CD4-positive, alpha-beta T cell treated with Interleukin-12 subunit alpha and Interleukin-12 subunit beta, for 1 hour (primary cell): ENCODE measurements at regions not wholly inside any gene's neighbourhood (a gene's known extent, or its start where the extent isn't known, plus 50 kb on each side); places are given as distances from the start of the nearest gene placed in this dataset.
"Not testable (repeated sequence)": the region's sequence is repeated elsewhere in the genome, so short reads cannot be mapped to it uniquely, and the experiment has no call there.

ENCODE experiments used
- DNase-seq: peaks from one replicate; pipeline ENCODE4 v3.0.0-alpha.2; 2020

DNA sequence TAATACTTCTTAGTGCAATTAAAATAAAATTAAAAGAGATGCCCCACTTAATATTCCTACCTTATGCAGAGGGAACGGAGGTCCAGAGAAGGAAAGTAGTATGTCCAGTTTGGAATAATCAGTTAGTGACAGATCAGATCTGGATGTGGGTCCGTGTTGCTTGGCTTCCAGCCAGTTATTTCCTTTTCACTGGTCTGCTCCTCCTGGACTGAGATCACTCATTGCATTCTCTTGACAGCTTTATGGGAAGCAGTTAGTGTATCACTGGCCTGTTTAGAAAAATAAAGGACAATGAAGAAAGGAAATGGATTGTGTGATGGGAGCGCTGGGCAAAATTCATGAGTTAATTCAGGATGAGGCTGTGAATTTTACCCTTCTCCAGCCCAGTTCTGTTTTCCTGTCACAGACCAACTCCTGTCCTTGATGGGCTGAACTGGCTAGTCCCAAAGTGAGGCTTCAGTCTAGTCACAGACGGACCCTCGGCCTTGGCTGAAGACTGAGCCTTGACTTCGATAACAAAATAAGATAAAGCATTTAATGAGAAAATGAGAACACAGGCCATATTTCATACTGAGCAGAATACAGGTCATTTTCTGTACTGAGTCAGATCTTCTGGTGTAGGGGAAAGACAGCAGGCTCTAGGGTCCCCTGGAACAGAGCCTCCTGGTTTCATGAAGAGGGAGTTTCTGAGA is 85.2 kb upstream of the TRABD2B start:
- no peak for DNase-seq

DNA sequence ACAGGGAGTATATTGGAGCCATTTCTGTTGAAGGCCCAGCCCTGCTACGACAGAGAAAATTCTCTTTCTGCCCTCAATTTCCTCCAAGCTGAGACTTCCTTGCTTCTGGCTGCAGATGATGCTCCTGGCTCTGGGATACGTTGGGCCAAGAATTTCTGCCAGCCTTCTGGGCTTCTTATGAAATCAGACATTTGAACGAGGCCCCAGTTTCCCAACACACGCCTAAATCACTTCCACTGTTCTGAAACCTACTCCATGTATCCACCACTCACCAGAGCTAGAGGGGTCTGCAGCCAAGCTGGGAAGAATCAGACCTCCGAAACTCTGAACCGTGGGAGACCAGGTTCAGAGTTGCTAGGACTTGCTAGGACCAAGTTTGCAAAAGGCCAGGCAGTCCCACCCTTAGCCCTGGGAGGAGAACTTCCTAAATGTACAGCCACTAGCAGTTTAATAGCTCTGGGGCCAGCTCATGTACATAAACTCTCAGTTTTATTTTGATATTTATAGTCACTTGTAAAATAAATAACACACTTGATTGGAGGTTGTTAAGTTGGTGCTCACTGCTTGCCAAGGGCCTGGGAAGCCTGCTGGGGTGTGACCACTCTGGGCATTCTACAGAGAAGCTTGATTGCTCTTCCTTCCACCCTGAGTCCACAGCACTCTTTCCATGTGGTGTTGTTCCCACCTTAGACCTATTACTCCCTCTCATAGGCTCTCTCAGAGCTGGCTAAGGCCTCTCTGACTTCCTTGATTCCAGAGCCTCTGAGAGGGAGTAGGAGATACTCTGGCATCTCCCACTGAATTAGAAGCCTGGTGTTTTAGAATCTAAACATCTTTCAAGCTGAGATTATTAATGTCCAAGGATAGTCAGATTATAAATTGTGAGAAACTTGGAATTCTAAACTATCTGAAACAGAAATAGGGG is 83.4 kb upstream of the TRABD2B start:
- no peak for DNase-seq

DNA sequence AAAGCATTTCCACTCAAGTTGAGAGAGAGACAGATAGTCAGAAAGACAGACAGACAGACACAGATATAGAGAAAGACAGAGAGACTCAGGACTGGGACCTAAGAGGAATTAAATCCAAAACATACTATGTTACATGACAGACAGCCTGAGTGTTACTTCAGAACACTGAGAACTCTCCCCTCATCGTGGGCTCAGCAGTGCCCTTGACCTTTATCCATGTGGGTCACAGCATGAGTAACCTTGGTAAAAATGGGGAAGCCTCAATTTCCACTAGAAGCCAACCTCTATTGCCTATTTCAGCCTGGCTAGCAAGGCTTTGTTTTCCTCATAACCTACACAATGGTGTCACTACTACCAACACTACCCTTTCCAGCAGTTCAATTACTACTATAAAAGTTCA is 81.9 kb upstream of the TRABD2B start:
- DNase-seq = no peak

DNA sequence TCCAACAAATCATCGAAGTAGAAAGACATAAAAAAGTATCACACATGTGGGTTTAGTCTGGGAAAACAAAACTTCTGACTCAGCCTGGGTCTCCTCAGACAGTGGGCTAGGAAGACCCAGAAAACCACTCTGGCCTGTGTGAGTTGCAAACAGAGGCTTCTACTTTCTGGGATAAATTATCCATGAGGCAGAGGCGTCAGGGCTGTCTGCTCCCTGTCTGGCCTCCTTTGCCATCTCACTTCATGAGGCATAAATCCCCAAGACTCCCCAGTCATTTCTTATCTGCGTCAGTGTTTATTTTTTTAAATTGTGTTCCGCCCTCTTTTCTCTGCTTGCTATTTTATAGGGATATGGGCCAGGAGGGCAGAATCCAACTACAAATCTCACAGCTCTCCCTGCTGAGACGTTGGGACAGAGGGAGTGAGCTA is 80.6 kb upstream of the TRABD2B start:
- DNase-seq = no peak

DNA sequence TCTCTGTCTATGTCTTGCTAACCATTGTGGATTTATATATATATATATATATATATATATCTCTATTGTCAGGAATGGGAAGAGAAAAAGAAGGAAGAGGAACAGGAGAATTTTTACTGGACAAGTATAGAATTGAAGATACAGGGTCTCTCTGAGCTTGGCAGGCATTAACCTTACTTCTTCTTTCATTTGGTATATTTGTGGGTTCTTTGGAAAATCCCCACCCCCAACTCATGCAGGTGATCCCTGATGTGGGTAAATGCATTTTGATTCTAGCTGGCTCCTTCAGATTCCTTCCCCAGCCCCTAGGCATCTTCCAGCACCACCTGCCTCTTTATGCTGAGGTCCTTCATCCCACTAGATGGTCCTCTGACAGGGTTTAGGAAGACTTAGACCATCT is 78.8 kb upstream of the TRABD2B start:
- no peak for DNase-seq

DNA sequence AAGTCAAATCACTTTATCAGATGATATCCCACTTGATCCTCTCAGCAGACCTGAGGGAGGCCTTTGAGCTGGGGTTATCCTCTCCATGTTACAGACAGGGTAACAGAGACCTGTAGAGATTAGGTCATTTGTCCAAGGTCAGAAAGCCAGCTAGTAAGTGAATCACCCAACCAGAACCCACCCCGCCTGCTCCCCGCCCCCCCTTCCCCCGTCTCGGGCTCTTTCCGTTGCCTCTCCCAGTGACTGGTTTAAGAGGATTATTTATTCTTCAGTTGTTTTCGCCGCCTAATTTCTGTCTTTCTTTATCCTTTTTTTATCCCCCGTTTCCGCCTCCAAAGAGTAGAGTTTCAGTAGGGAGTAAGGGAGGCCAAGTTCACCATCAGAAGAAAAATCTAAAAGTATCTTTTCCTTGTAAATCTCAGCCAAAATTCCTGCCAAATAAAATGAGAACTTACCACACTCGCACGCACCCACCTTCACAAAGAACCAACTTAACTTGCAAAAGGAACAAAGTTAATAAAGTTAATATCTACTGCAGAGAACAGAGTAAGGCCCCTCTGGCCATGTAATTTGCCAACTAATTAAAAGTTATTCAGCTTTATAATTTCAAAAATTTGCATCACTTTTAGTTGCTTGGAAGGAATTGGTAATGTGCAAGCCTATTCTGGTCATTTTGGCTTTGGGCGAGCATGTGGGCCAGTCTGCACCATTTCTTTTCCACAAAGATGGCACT is 76.8 kb upstream of the TRABD2B start:
- no peak for DNase-seq

DNA sequence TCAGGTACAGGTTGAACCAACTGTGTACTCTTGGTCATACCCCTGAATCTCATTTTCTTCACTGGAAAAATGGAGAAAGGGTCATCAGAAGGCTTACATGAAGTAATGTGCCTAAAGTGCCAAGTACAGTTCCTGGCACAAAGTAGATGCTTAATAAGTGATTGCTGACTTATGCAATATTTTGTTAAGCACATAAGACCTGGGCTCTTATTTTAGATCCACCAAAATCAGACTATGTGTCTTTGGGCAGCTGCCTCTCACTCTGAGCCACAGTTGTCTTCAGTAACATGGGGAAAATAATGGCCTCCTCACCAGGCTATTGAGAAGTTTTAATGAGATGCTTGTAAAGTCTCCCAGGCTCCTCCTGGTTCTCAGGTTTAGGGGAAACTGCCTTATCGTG is 74.3 kb upstream of the TRABD2B start:
- no peak for DNase-seq

DNA sequence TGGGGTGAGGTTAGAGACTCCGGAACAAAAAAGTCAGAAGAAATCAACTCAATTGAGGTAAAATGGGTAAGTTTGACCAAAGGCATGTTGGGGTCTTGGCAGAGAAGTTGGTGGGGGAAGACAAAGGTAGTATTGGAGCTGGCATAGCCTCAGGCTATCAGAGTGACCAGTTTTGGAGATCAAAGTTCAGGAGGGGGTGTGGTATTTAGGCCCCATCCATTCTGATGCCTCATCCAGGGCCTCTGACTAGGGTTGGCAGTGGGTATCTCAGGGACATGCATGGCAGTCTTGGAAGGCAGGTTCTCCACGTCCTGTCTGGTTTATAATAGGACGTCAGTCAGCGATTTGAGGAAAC is 73.2 kb upstream of the TRABD2B start:
- DNase-seq = no peak

DNA sequence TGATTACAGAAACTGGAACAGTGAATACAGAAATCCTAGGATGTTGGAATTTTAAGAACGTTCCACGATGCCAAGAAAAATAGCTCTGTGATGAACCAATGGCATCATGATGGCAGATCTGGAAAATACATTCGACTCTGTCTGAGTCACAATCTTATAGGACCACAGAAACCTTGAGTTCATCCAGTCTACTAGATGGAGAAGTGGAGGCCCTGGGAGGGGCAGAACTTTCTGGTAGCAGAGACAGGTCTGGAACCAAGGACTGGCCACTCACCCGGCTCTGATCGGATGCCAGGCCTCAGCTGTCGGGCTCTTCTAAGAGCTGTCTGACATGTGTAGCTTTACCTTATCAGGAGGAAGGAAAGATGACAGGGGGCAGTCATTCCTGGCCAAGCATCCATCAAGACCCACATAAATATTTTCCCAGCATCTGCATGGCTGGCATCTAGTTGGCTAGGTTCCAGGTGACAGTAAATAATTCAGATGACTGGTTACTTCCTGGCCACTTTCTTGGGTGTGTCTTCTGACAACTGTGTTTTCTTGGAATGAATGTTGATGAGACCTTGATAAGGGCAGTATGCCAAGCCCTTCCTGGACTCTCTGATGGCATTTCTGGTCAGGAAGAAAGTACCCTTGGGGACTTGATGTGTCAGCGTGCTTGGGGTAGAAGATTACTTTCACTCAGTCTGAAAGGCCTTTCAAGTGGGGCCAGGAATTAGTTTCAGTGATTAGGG is 72.6 kb upstream of the TRABD2B start:
- no peak for DNase-seq

DNA sequence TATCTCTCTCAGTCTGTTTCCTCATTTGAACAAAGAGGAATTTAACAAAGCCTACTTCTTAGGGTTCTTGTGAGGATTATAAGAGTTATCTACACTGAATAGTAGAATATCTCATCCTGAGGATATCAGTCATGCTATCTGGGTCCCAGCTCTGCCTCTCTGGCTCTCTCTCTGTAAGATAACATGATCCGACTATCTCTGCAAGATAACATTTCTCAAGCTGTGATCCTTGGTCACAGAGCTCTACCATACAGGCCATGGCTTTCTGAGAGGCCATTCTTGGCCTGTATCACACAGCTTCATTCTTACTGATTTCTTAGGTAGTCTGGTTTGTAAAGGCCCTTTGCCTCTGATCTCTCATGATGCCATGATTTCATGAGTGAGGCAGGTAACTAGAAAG is 71.0 kb upstream of the TRABD2B start:
- DNase-seq = no peak

DNA sequence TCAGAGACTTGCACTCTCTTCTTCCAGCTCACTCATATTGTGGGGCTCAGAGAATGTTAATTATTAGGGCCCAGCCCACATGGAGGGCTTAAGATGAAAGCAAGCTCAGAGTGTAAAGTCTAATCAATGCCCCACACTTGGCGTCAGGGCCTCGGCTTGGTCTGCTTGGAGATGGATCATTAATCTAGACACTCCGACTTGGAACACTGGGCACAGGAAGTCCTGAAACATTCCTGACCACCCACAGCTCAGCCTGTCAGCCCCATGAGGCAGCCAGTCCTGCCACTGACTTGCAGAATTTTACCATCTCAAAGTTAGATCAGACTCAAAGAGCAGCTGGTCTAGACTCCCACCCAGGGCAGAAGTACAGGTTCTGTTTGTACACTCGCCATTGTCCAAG is 69.8 kb upstream of the TRABD2B start:
- DNase-seq = no peak

DNA sequence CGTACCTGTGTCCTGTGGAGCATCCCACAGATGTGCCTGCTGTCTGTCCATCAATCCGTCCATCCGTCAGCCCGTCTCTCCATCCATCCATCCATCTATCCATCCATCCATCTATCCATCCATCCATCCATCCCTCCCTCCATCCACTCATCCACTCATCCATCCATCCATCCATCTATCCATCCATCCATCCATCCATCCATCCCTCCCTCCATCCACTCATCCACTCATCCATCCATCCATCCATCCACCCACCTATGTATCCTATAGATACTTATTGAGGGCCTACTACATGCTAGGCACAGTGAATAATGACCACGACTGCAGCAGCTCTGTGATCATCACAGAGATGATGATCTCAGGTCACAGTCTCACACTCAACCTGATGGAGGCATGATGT is 67.5 kb upstream of the TRABD2B start:
- DNase-seq = not testable (repeated sequence)

DNA sequence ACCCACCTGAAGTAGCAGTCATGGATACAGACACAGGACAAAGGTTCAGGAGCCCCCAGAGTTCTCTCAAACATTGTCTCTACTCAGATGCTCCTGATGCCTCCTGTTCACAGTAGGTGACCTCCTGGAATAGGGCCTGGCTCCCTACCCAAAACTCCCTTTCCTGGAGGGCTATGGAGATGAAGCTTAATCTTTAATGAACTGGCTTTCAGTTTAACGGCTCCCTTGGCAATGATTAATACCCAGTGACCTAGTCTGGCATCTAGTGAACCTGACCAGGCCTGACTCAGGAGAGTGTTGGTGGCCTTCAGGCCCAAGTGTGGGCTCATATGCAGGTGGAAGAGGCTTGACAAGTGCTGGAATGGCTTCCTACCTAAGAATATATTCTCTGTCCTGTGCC is 65.2 kb upstream of the TRABD2B start:
- no peak for DNase-seq

DNA sequence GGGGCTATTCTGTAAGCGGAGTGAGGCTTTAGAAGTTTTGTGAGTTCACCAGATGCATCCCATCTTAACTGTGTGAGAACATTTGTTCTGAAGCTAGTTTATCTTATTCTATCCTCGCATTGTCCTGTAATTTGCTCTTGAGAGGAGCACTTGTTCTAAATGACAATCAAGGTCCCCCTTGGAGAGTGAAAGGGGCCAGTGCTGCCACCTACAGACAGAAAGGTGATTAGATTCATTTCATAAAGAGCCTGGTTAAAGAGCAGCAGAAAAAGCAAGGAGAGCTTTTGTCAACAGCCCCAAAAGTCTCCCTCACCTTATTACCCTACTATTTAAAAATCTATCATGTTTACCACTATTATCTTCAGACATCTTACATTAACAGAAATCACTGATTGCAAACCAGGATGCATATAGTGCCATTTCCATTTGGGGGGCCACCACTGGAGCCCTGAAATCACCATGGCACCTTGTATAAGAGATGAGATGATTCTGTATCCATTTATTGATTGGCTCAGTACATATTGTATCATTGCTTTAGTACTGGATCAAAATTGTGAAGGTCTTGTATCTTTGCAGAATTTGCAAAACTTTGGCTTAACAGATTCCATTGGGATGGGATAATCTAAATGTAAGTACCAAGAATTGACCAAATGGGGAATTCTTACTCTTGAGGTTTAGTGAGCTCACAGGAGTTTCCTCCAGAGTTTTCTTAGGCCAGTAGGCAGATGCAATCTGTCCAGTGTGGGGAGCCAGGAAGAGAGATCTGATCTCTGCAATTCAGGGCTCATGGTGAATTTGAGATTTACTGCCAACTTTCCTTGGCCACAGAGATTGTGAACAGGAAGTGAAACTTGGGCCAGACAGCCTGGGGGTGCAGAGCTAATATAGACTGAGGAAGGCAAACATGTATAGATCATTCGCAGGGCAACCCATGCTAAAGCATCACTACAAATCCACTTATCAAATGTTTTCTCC is 64.3 kb upstream of the TRABD2B start:
- DNase-seq = no peak

DNA sequence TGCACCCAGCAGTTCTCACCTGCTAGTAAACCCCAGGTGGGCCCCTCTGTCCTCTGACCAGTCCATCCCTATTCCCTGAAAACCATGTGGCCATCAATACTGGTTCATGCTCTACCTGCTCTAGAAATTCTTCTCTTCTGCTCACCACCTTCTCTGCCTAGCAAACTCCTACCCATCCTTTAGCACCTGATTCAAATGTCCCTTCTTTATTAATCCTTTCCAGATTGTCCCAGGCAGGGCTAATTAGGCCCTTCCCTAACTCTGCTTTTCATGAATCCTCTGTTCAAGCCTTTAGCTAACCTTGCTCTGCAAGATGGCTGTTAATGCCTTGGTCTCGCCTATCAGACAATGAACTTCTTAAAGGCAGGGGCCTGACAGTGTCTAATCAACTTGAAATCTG is 62.1 kb upstream of the TRABD2B start:
- no peak for DNase-seq

DNA sequence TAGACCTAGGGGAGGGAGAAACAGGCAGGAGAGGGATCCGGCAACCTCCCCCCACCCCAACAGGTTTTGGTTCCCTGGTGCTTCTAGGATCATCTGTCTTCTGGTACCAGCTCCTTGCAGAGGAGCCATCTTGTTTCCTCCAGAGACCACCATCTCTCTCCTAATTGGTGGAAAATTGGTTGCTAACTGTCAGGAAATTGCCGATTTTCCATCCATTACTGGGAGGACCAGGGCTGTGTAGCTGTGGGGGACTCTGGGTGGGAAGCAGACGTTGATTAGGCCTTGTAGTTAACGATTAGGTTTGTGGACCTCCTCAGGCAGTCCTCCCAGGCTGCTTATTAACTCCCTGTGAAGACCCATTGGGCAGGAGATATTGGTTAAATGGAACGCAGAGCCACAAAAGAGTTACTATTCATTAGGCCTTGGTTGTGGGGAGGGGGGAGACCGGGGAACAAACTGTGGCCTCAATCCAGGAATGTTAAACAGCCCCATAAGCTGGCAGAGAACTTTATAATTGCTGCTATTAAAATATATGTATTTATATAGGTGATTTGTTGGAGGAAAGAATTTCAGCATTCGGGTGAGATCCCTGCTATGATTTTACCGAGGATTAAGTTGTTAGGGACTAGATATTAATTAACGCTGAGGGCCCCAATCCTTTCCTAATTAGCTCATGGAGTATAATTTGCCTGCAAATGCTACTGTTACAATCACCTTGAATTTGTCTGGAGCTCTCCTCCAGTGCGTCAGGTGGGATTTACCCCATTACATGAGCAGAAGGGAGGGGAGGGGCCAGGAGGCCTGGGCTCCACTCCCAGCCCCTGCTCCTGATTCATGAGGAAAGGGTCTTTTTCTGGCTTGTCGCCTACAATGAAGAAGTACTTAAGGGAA is 61.2 kb upstream of the TRABD2B start:
- no peak for DNase-seq

DNA sequence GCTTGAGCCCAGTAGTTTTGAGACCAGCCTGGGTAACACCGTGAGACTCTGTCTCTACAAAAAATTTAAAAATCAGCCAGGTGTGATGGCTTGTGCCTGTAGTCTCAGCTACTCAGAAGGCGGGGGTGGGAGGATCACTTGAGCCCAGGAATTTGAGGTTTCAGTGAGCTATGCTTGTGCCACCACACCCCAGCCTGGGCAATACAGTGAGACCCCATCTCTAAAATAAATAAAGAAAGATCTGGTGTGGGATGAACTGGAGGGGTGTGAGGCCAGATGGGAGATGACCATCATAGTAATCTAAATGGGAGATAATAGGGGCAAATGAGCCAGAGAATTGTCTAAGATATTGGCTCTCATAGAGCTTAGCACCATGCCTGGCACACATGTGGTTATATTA is 60.1 kb upstream of the TRABD2B start:
- DNase-seq = no peak

DNA sequence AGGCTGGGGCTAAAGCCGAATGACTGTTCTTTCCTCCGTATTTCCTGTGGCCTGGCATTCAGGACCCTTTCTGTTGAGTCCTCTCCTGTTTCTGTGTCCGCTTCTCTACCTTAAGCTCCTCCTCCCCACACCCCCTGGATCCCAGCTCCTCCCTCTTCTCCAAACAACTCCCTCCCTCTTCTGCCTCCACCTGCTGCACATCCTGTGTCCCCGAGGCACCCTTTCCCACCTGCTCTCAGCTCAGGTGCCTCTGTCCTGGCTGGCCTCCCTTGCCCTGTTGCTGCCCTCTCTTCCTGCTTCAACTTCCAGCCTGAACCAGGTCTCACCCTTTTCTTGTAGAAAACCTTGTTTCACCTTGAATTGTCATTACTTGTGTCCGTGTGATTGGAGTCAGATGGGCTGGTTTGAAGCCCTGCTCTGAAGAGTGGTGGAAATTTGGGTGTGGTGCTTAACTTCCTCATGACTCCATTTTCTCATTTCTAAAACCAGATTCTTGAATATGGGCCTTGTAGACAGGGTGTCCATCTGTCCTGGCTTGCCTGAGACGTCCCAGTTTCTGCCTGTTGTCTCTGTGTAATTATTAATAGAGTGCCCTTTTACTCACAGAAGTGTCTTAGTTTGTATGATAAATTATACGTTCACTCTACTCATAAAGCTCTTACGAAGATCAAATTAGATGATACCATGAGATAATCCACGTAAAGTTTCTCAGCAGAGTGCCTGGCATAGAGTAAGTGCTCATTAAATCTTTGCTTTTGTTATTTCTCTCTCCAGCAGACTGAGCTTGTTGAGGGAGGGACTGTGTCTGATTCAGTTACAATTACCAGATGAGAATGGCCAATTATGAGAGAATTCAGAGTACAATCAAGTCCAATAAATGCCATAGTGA is 58.9 kb upstream of the TRABD2B start:
- no peak for DNase-seq

DNA sequence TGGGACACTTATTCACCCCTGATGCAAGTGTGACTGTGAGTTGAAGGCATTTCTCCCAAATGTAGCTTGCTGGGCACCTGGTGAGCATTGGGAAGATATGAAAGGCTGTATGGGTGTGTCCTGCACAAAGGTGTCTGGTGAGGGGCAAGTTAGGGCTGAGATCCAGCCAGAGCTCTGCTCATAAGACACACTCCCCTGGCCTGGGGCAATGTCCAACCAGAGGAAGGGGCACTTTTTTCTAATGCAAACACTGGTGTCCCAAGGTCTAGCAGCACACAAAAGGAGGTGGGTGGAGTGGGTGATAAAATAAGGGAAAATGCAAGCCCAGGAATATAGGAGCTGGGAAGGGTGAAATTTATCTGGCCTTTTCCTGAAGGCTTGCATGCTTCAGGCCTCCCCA is 57.0 kb upstream of the TRABD2B start:
- DNase-seq = no peak

DNA sequence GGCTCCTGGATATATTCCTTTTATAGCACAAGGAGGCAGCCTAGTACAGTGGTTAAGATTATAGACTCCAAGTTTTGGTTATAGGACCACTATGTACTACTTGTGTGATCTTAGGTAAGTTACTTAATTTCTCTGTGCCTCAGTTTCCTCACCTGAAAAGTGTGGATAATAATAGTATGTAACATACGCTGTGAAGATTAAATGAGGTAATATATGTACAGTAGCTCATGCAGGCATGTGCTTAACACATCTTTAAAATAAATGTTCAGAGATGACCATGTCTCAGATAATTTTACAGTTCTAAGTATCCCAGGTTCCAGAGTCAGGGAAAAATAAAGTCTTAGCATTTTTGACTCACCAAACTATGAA is 55.7 kb upstream of the TRABD2B start:
- no peak for DNase-seq
